ENCODE measurements at regions not wholly inside any gene's neighbourhood (a gene's known extent, or its start where the extent isn't known, plus 50 kb on each side); places are given as distances from the start of the nearest gene placed in this dataset.
"Not testable (repeated sequence)": the region's sequence is repeated elsewhere in the genome, so short reads cannot be mapped to it uniquely, and the experiment has no call there.

GRCh38 chrX:39484159-39485068 lies 613.3 kb downstream of the BCOR start:
- DNase-seq = no peak

GRCh38 chrX:39487166-39487968 lies 610.4 kb downstream of the BCOR start:
- DNase-seq = no peak

- DNase-seq = no peak
Observed at GRCh38 chrX:39487969-39488330, 609.8 kb downstream of the BCOR start.

GRCh38 chrX:39491548-39492297 lies 606.0 kb downstream of the BCOR start:
- DNase-seq = no peak

- no peak for DNase-seq
Observed at GRCh38 chrX:39492497-39493162, 605.1 kb downstream of the BCOR start.

- no peak for DNase-seq
Observed at GRCh38 chrX:39493168-39493567, 604.6 kb downstream of the BCOR start.

- DNase-seq = not testable (repeated sequence)
Observed at GRCh38 chrX:39497117-39497516, 600.6 kb downstream of the BCOR start.

- peak; percentile 87 for DNase-seq
Observed at GRCh38 chrX:39497702-39498265, 600.0 kb downstream of the BCOR start.

- no peak for DNase-seq
Observed at GRCh38 chrX:39499996-39500395, 597.8 kb downstream of the BCOR start.

GRCh38 chrX:39501822-39502221 lies 595.9 kb downstream of the BCOR start:
- no peak for DNase-seq

- DNase-seq = no peak
Observed at GRCh38 chrX:39502486-39502885, 595.3 kb downstream of the BCOR start.

GRCh38 chrX:39504227-39504626 lies 593.5 kb downstream of the BCOR start:
- DNase-seq = no peak

GRCh38 chrX:39504850-39505259 lies 592.9 kb downstream of the BCOR start:
- DNase-seq = no peak

GRCh38 chrX:39506131-39506530 lies 591.6 kb downstream of the BCOR start:
- no peak for DNase-seq

GRCh38 chrX:39507034-39507433 lies 590.7 kb downstream of the BCOR start:
- no peak for DNase-seq

- no peak for DNase-seq
Observed at GRCh38 chrX:39507617-39508299, 590.0 kb downstream of the BCOR start.

- no peak for DNase-seq
Observed at GRCh38 chrX:39508300-39508692, 589.5 kb downstream of the BCOR start.

GRCh38 chrX:39509157-39509556 lies 588.6 kb downstream of the BCOR start:
- DNase-seq = no peak

- DNase-seq = no peak
Observed at GRCh38 chrX:39513836-39514235, 583.9 kb downstream of the BCOR start.

GRCh38 chrX:39514801-39515200 lies 583.0 kb downstream of the BCOR start:
- DNase-seq = no peak

- no peak for DNase-seq
Observed at GRCh38 chrX:39516427-39516841, 581.3 kb downstream of the BCOR start.

All from NCI-H2171 treated with DMSO at 0.1 percent for 48 hours (cell line).